H1 (cell line): ENCODE measurements at regions not wholly inside any gene's neighbourhood (a gene's known extent, or its start where the extent isn't known, plus 50 kb on each side); places are given as distances from the start of the nearest gene placed in this dataset.
A peak's percentile ranks its signal among the peaks of the same experiment; 100 is the strongest.

Experiments
- CTCF ChIA-PET: fragments of 300-600 bp; sonication (Branson Sonifier 250); formaldehyde crosslinking; loops from one replicate; lab custom pipeline; 2021; ENCODE audit not compliant: partially characterized antibody; lab: Charles Lee
- POLR2A ChIA-PET: fragments of 300-600 bp; sonication (Branson Sonifier 250); formaldehyde crosslinking; loops from one replicate; lab custom pipeline; 2021; ENCODE audit warnings: inconsistent platforms; ENCODE audit not compliant: partially characterized antibody; lab: Charles Lee
- DNase-seq, 2 experiments: peaks; one replicate each; pipeline versions ENCODE4 v3.0.0 to v3.0.0-alpha.2; 2010 to 2022; ENCODE audit warnings: low spot score in 2 of 2, low read depth in 1 of 2, mixed read lengths in 1 of 2
- FAIRE-seq: peaks from 2 replicates; lab custom pipeline; 2011; peaks lifted over from hg19 to GRCh38; lab: Jason Lieb, UNC
- H2AFZ ChIP-seq: 2 replicates; pipeline ENCODE4 v1.8.1; 2012; ENCODE audit warnings: low read length, inconsistent platforms
- H2AK5ac ChIP-seq: 2 replicates; pipeline ENCODE4 v1.6.1; 2013; ENCODE audit warnings: low read depth, low read length
- H2BK120ac ChIP-seq: replicated peaks from 2 replicates; pipeline ENCODE3; 2013; ENCODE audit warnings: low read depth, low read length, inconsistent platforms
- H2BK12ac ChIP-seq: 2 replicates; pipeline ENCODE4 v1.6.1; 2013; ENCODE audit warnings: low read depth, low read length
- H2BK15ac ChIP-seq: 2 replicates; pipeline ENCODE4 v1.6.1; 2013; ENCODE audit warnings: low read length
- H2BK20ac ChIP-seq: 2 replicates; pipeline ENCODE4 v1.6.1; 2013; ENCODE audit warnings: low read length
- H2BK5ac ChIP-seq: 2 replicates; pipeline ENCODE4 v1.6.1; 2013; ENCODE audit warnings: low read depth, low read length
- H3K14ac ChIP-seq: 2 replicates; pipeline ENCODE4 v1.6.1; 2013; ENCODE audit warnings: inconsistent platforms; ENCODE audit not compliant: insufficient read length
- H3K18ac ChIP-seq: 2 replicates; pipeline ENCODE4 v1.6.1; 2013; ENCODE audit warnings: low read length; ENCODE audit errors: extremely low read depth
- H3K23ac ChIP-seq: 2 replicates; pipeline ENCODE4 v1.6.1; 2013; ENCODE audit warnings: inconsistent platforms; ENCODE audit not compliant: insufficient read length
- H3K23me2 ChIP-seq: 2 replicates; pipeline ENCODE4 v1.6.1; 2013; ENCODE audit warnings: low read depth, low read length
- H3K27ac ChIP-seq: 2 replicates; pipeline ENCODE4 v1.6.1; 2011; ENCODE audit warnings: low read depth, low read length, inconsistent platforms
- H3K27me3 ChIP-seq, 4 experiments: replicated peaks in 1 of 4; 1 replicate in 1 of 4; 2 replicates in 3 of 4; pipeline versions ENCODE4 v1.6.1 to v1.8.1; 2011 to 2013; ENCODE audit warnings: low read length in 3 of 4, mild to moderate bottlenecking in 3 of 4, inconsistent platforms in 2 of 4, mixed read lengths in 2 of 4, moderate library complexity in 1 of 4; ENCODE audit not compliant: control insufficient read depth in 3 of 4, insufficient read depth in 3 of 4; ENCODE audit errors: extremely low read depth in 1 of 4
- H3K36me3 ChIP-seq, 4 experiments: 2 replicates each; pipeline versions ENCODE4 v1.6.1 to v1.8.1; 2011 to 2013; ENCODE audit warnings: mild to moderate bottlenecking in 4 of 4, low read length in 3 of 4, moderate library complexity in 2 of 4, control low read depth in 1 of 4, inconsistent platforms in 1 of 4; ENCODE audit not compliant: insufficient read depth in 4 of 4, control insufficient read depth in 2 of 4
- H3K4ac ChIP-seq: replicated peaks from 2 replicates; pipeline ENCODE3; 2013; ENCODE audit warnings: low read length, low read depth, mixed read lengths, inconsistent platforms; ENCODE audit not compliant: insufficient read length
- H3K4me1 ChIP-seq, 4 experiments: replicated peaks in 1 of 4; 1 replicate in 1 of 4; 2 replicates in 3 of 4; pipeline versions ENCODE4 v1.6.1 to v1.8.1; 2011 to 2013; ENCODE audit warnings: low read length in 3 of 4, inconsistent platforms in 2 of 4, mixed read lengths in 1 of 4; ENCODE audit not compliant: insufficient read depth in 4 of 4, control insufficient read depth in 3 of 4
- H3K4me2 ChIP-seq, 2 experiments: 2 replicates each; pipeline versions ENCODE4 v1.6.1 to v1.8.1; 2011 to 2013; ENCODE audit warnings: low read depth in 2 of 2, low read length in 2 of 2, control low read depth in 1 of 2, inconsistent platforms in 1 of 2, mild to moderate bottlenecking in 1 of 2; ENCODE audit not compliant: insufficient read depth in 1 of 2
- H3K4me3 ChIP-seq, 4 experiments: fragments of 200-600, 300-600 bp in 1 of 4; sonication (generic), shearing (Covaris generic), sonication (Bioruptor Twin) in 1 of 4; 2 replicates each; pipeline versions ENCODE4 v1.5.1 to v1.8.1; 2011 to 2016; ENCODE audit warnings: low read length in 4 of 4, low read depth in 3 of 4, control low read depth in 2 of 4, inconsistent platforms in 2 of 4, mild to moderate bottlenecking in 2 of 4, mixed read lengths in 1 of 4, moderate library complexity in 1 of 4; ENCODE audit not compliant: insufficient read depth in 2 of 4; ENCODE audit errors: extremely low read depth in 1 of 4
- H3K56ac ChIP-seq: replicated peaks from 2 replicates; pipeline ENCODE3; 2013; ENCODE audit warnings: low read depth, mild to moderate bottlenecking, mixed read lengths, low read length, inconsistent platforms; ENCODE audit not compliant: insufficient read length
- H3K79me1 ChIP-seq: 2 replicates; pipeline ENCODE4 v1.6.1; 2013; ENCODE audit warnings: low read depth, low read length, control low read depth
- H3K79me2 ChIP-seq, 2 experiments: 2 replicates each; pipeline versions ENCODE4 v1.6.1 to v1.8.1; 2012 to 2013; ENCODE audit warnings: low read length in 2 of 2, mild to moderate bottlenecking in 2 of 2, inconsistent platforms in 1 of 2; ENCODE audit not compliant: insufficient read depth in 2 of 2, control insufficient read depth in 1 of 2
- H3K9ac ChIP-seq, 4 experiments: replicated peaks in 1 of 4; 1 replicate in 1 of 4; 2 replicates in 3 of 4; pipeline versions ENCODE4 v1.6.1 to v1.8.1; 2011 to 2013; ENCODE audit warnings: low read depth in 3 of 4, low read length in 3 of 4, control low read depth in 2 of 4, mild to moderate bottlenecking in 2 of 4, moderate library complexity in 2 of 4, inconsistent platforms in 1 of 4; ENCODE audit errors: extremely low read depth in 1 of 4
- H3K9me3 ChIP-seq, 2 experiments: 2 replicates each; pipeline versions ENCODE4 v1.6.1 to v1.8.1; 2012 to 2013; ENCODE audit warnings: mild to moderate bottlenecking in 2 of 2, moderate library complexity in 2 of 2, control low read depth in 1 of 2, inconsistent platforms in 1 of 2, low read depth in 1 of 2, low read length in 1 of 2, mixed read lengths in 1 of 2; ENCODE audit not compliant: insufficient read depth in 2 of 2
- H4K20me1 ChIP-seq, 2 experiments: replicated peaks in 1 of 2; 2 replicates each; pipeline versions ENCODE3 to v1.8.1; 2011 to 2013; ENCODE audit warnings: inconsistent platforms in 2 of 2, low read length in 2 of 2, mild to moderate bottlenecking in 1 of 2; ENCODE audit not compliant: insufficient read depth in 2 of 2, control insufficient read depth in 1 of 2
- H4K5ac ChIP-seq: 2 replicates; pipeline ENCODE4 v1.6.1; 2013; ENCODE audit warnings: low read length, low read depth, mixed read lengths, inconsistent platforms; ENCODE audit not compliant: insufficient read length
- H4K8ac ChIP-seq: 2 replicates; pipeline ENCODE4 v1.8.0; 2013; ENCODE audit warnings: mild to moderate bottlenecking, moderate library complexity, low read length, inconsistent platforms; ENCODE audit not compliant: insufficient read depth; ENCODE audit errors: extremely low read depth
- H4K91ac ChIP-seq: replicated peaks from 2 replicates; pipeline ENCODE3; 2013; ENCODE audit warnings: low read length, mixed read lengths, inconsistent platforms; ENCODE audit not compliant: insufficient read length
- CBX8 ChIP-seq: fragments of 300-800, 300-1000 bp; sonication (generic); IDR thresholded peaks from 2 replicates; pipeline ENCODE4 v1.7.1; 2016; ENCODE audit warnings: low read depth, low read length, borderline replicate concordance
- CHD2 ChIP-seq: IDR thresholded peaks from 2 replicates; pipeline ENCODE4 v1.6.1; 2012; ENCODE audit warnings: low read length, improper control_type of control experiment
- EGR1 ChIP-seq: IDR thresholded peaks from 2 replicates; pipeline ENCODE4 v1.6.1; 2011; ENCODE audit warnings: low read depth, low read length, borderline replicate concordance
- EP300 ChIP-seq, 2 experiments: IDR thresholded peaks; 1 replicate in 1 of 2; 2 replicates in 1 of 2; pipeline ENCODE4 v1.6.1; 2011 to 2012; ENCODE audit warnings: low read depth in 2 of 2, low read length in 2 of 2, mild to moderate bottlenecking in 2 of 2, borderline replicate concordance in 1 of 2, inconsistent platforms in 1 of 2, moderate library complexity in 1 of 2
- GABPA ChIP-seq: IDR thresholded peaks from 2 replicates; pipeline ENCODE4 v1.6.1; 2011; ENCODE audit warnings: mild to moderate bottlenecking, low read length, moderate library complexity, borderline replicate concordance; ENCODE audit not compliant: insufficient read depth
- JUND ChIP-seq: IDR thresholded peaks from 2 replicates; pipeline ENCODE4 v1.6.1; 2011; ENCODE audit warnings: mild to moderate bottlenecking, improper control_type of control experiment, low read length
- KDM1A ChIP-seq: fragments of 200-600, 300-600 bp; sonication (generic); IDR thresholded peaks from 2 replicates; pipeline ENCODE4 v1.7.1; 2016; ENCODE audit warnings: mild to moderate bottlenecking, low read length, borderline replicate concordance
- NRF1 ChIP-seq: IDR thresholded peaks from 2 replicates; pipeline ENCODE4 v1.6.1; 2011; ENCODE audit warnings: mild to moderate bottlenecking, low read depth, low read length, improper control_type of control experiment
- RAD21 ChIP-seq, 2 experiments: IDR thresholded peaks in 1 of 2; conservative IDR thresholded peaks in 1 of 2; 2 replicates each; pipeline ENCODE4 v1.6.1; 2011; ENCODE audit warnings: low read depth in 2 of 2, low read length in 2 of 2, improper control_type of control experiment in 1 of 2, inconsistent platforms in 1 of 2, mild to moderate bottlenecking in 1 of 2, moderate library complexity in 1 of 2
- SP2 ChIP-seq: IDR thresholded peaks from 2 replicates; pipeline ENCODE4 v1.6.1; 2012; ENCODE audit warnings: mild to moderate bottlenecking, low read length, inconsistent platforms
- SRF ChIP-seq: IDR thresholded peaks from 2 replicates; pipeline ENCODE4 v1.6.1; 2011; ENCODE audit warnings: mild to moderate bottlenecking, low read depth, low read length, moderate library complexity
- TAF7 ChIP-seq: optimal IDR thresholded peaks from 2 replicates; pipeline ENCODE3; 2011; ENCODE audit warnings: low read depth, mild to moderate bottlenecking, inconsistent platforms, low read length, moderate library complexity, borderline replicate concordance
- WGBS, 2 experiments: shearing (Covaris generic) in 1 of 2; methylation state at CpG; one replicate each; pipeline versions ENCODE4 v1.1.6 to v1.1.7; 2013 to 2015; ENCODE audit warnings: low lambda C conversion rate in 2 of 2, mixed read lengths in 2 of 2, inconsistent platforms in 1 of 2, low coverage in 1 of 2, missing lambda C conversion rate in 1 of 2; ENCODE audit not compliant: insufficient replicate concordance in 2 of 2, insufficient coverage in 1 of 2, insufficient read length in 1 of 2; ENCODE audit errors: extremely low coverage in 1 of 2, missing lambda C conversion rate in 1 of 2; 5-methylcytosine and 5-hydroxymethylcytosine counted together

DNA sequence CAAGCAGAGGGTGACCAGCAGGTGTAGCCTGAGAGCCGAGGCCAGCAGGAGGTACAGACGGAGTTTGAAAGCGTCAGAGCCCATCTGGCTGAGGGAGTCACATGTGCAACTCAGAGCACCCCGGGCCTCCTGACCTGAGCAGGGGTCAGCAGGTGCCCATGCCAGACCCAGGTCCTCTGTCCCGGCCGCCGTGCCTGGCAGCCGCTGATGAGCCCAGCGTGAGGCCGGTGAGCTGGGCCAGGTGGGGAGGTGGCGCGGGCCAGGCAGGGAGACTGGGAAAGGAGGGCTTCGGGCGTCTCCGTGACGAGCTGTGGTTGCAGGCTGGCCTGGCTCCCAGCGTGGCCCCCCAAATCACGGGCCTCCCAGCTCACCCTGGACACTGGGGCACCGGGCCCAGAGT, 130.9 kb downstream of the CHSY1 start:
- Histone ChIP-seq H3K79me2 (no peaks in the 10 kb centered on the region), H3K23me2 (no peaks in the 10 kb centered on the region), H3K18ac (0 out of 2 replicates have a peak overlapping the region, but pooled peaks have one; percentile 28), H3K9ac (no peak overlapping the region), H2AFZ (no peak overlapping the region), H3K9me3 (no peaks in the 10 kb centered on the region), H2AK5ac (no peak overlapping the region), H3K14ac (no peak overlapping the region), H3K36me3 (no peaks in the 10 kb centered on the region), H2BK20ac (peak overlapping the region; percentile 75), H3K4ac (peak overlapping the region; percentile 61), H4K5ac (no peak overlapping the region), H2BK120ac (no peak overlapping the region), H3K56ac (no peak overlapping the region), H2BK5ac (peak overlapping the region; percentile 4; the same call in 1 of the 2 replicates), H3K79me1 (no peaks in the 10 kb centered on the region), H3K4me1 (peaks cover 0 to 12% (median 8%) of the 10 kb centered on the region in 4 experiments; a peak in 6 of 7 replicates), H4K91ac (peak overlapping the region; percentile 94), H4K20me1 (no peaks in the 10 kb centered on the region), H3K27me3 (no peaks in the 10 kb centered on the region; a peak in 1 of 7 replicates), H3K27ac (no peak overlapping the region), H3K23ac (no peak overlapping the region), H3K4me3 (no peak overlapping the region), H3K4me2 (no peak overlapping the region), H2BK12ac (peak overlapping the region; percentile 68; the same call in 1 of the 2 replicates), H4K8ac (peak overlapping the region; percentile 62), H2BK15ac (no peak overlapping the region)
- TF ChIP-seq JUND (no peak), RAD21 (IDR thresholded peaks at IDR 0.05 in 1 of 2, conservative IDR thresholded peaks at IDR 0.05 in 1 of 2; ENCODE audit: low read depth in 2 of 2, low read length in 2 of 2) (no peak), EP300 (IDR thresholded peaks at IDR 0.05; ENCODE audit: borderline replicate concordance in 1 of 2, low read depth in 2 of 2, low read length in 2 of 2) (no peak), KDM1A (no peak), SRF (no peak), TAF7 (no peak), CHD2 (no peak), CBX8 (no peak), NRF1 (no peak), GABPA (no peak), EGR1 (no peak), SP2 (no peak)
- ChIA-PET CTCF (interaction anchor here (0.6 to 4.0 kb wide), 24 partner anchors 8 to 204 kb away, joined by 3 to 14 read pairs (median 4); partner anchors contain the start of gene CHSY1), POLR2A (interaction anchor here (1.9 kb wide), 1 partner anchor 10 kb away, joined by 4 read pairs; no protein-coding TSS in a partner anchor)
- FAIRE-seq (no peak), DNase-seq (no peak)
- 93% methylated on average over 19 of the region's 19 CpGs; no CpG with 5 or more reads in 1 of the 2 experiments for WGBS, 2 experiments
